GM12892 (cell line): ENCODE measurements at regions not wholly inside any gene's neighbourhood (a gene's known extent, or its start where the extent isn't known, plus 50 kb on each side); places are given as distances from the start of the nearest gene placed in this dataset.

ENCODE experiments used
- POLR2AphosphoS5 ChIP-seq: IDR thresholded peaks from 2 replicates; pipeline ENCODE4 v1.6.1; 2011; ENCODE audit warnings: low read depth, low read length, control low read depth
- TAF1 ChIP-seq: IDR thresholded peaks from 2 replicates; pipeline ENCODE4 v1.6.1; 2011; ENCODE audit warnings: low read depth, mild to moderate bottlenecking, control low read depth, low read length, borderline replicate concordance

DNA sequence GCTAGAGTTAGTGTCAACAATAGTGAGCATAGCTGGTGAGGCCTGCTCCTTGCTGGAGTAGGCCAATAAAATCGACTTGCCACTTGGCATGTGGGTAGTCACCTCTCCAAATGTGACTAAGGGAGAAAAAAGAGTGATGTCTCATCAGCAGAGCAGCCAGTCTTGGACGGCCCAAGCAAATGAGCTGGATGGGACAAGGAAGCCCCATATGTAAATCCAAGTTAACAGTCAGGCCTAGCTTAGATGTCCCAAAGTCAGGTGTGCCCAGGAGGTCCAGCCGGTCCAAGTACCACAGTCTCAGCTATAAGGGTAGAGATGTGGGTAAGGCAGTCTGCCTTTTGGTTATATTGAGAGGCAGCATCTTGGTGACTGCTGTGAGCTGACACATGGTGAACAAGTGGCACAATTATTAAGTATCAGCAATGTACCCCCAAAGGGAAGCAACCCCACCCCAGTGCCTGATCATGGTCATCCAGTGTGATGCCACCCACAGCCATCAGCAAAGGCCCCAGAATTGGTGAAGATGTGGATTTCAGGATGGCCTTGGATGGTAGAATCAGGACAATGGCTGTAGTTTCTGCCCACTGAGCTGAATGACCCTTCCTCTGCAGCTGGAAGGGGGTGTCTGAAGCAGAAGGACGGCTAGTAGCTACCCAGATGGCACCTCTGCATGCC lies 83.4 kb downstream of the TNFRSF13B start:
- TF ChIP-seq TAF1 (no peak), POLR2AphosphoS5 (no peak)
